IgD-negative memory B cell (primary cell): ENCODE measurements at regions not wholly inside any gene's neighbourhood (a gene's known extent, or its start where the extent isn't known, plus 50 kb on each side); places are given as distances from the start of the nearest gene placed in this dataset.
A peak's percentile ranks its signal among the peaks of the same experiment; 100 is the strongest.
"Not testable (repeated sequence)": the region's sequence is repeated elsewhere in the genome, so short reads cannot be mapped to it uniquely, and the experiment has no call there.

Experiments
- H3K27ac Mint-ChIP-seq, 3 donors: one replicate each; pipeline ENCODE4 v1.8.0; 2020 to 2022; ENCODE audit warnings: mild to moderate bottlenecking in 3 of 3, mixed read lengths in 3 of 3, moderate library complexity in 1 of 3
- H3K27me3 Mint-ChIP-seq: one replicate; pipeline ENCODE4 v1.8.0; 2021; ENCODE audit warnings: mixed read lengths
- H3K36me3 Mint-ChIP-seq: one replicate; pipeline ENCODE4 v1.8.0; 2020; ENCODE audit warnings: mild to moderate bottlenecking, mixed read lengths
- H3K4me1 Mint-ChIP-seq, 3 donors: one replicate each; pipeline ENCODE4 v1.8.0; 2020 to 2022; ENCODE audit warnings: mixed read lengths in 3 of 3, mild to moderate bottlenecking in 1 of 3
- H3K4me3 Mint-ChIP-seq, 4 donors: one replicate each; pipeline ENCODE4 v1.8.0; 2020 to 2022; ENCODE audit warnings: mild to moderate bottlenecking in 4 of 4, mixed read lengths in 4 of 4, moderate library complexity in 3 of 4
- H3K9me3 Mint-ChIP-seq, 3 donors: one replicate each; pipeline ENCODE4 v1.8.0; 2020 to 2021; ENCODE audit warnings: mixed read lengths in 3 of 3, mild to moderate bottlenecking in 1 of 3

DNA sequence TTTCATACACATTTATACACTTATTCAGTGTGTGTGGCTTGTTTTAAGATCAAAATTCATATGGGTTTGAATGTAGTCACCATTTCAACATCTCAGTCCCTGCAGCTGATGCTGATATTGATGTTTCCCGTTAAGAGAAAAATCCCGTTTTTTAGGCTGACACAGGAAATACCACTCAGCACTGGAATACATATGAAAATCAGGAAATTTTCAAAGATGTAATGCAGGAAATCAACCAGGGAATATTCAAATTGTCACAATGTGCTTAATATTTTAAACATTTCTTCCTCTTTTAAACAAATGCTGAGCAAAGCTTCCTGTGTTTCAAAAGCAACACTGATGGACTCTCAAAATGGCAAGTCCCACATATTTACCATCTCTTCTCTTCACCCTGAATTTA is 94.5 kb upstream of the MARCKS start:
- no peaks in the 10 kb centered on the region for H3K27me3 Mint-ChIP-seq
- H3K4me3 Mint-ChIP-seq, result no peak overlapping the region
- H3K27ac Mint-ChIP-seq, result no peak overlapping the region
- no peaks in the 10 kb centered on the region for H3K36me3 Mint-ChIP-seq
- peaks cover 13 to 28% (median 23%) of the 10 kb centered on the region in 3 donors for H3K4me1 Mint-ChIP-seq
- no peaks in the 10 kb centered on the region for H3K9me3 Mint-ChIP-seq

DNA sequence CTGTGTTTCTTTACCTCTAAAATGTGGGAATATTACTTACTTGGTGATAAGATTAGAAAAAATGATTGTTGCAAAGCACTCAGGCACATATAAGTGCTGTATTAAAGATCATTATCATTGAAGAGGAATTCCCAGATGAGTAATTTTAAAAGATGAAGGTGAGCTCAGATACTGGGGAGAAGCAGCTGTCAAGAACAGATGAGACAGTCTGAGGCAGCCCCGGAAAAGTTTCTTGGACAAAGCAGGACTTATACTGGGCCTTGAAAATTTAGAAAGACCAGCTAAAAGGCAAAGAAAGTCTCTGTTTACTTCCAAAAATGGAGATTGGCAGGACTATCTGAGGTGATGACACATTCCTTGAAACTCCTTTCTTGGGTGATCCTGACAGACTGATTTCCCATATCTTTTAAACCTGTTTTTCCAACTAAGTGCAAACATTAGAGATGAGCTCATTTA is 93.8 kb upstream of the MARCKS start:
- H3K9me3 Mint-ChIP-seq, result no peaks in the 10 kb centered on the region
- no peak overlapping the region for H3K27ac Mint-ChIP-seq
- peaks cover 13 to 26% (median 23%) of the 10 kb centered on the region in 3 donors for H3K4me1 Mint-ChIP-seq
- H3K27me3 Mint-ChIP-seq, result no peaks in the 10 kb centered on the region
- H3K36me3 Mint-ChIP-seq, result no peaks in the 10 kb centered on the region
- H3K4me3 Mint-ChIP-seq, result peak overlapping the region in 1 of 4 donors; percentile 39

DNA sequence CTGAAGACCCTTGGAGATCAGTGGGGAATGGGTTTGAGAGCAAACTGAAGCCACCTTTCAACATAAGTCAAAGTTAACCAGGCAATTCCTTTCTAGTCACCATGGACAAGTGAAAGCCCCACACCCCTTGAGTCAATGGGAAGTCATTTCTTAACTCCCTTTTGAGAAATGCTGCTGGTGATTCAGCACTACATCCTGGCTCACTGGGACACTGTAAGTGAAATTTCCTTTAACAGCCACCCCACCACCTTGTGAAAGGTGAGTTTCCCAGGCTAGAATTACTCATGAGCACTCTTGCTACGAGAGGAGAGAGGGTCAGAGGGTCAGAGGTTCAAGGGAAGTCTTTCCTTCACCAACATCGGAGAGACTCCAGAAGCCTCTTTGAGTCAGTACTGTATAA is 93.3 kb upstream of the MARCKS start:
- no peaks in the 10 kb centered on the region for H3K27me3 Mint-ChIP-seq
- H3K27ac Mint-ChIP-seq, result peak overlapping the region in 2 of 3 donors; percentile 5 to 31
- peaks cover 13 to 22% (median 19%) of the 10 kb centered on the region in 3 donors for H3K4me1 Mint-ChIP-seq
- no peaks in the 10 kb centered on the region for H3K9me3 Mint-ChIP-seq
- H3K4me3 Mint-ChIP-seq, result peak overlapping the region in 2 of 4 donors; percentile 6 to 39
- H3K36me3 Mint-ChIP-seq, result no peaks in the 10 kb centered on the region

DNA sequence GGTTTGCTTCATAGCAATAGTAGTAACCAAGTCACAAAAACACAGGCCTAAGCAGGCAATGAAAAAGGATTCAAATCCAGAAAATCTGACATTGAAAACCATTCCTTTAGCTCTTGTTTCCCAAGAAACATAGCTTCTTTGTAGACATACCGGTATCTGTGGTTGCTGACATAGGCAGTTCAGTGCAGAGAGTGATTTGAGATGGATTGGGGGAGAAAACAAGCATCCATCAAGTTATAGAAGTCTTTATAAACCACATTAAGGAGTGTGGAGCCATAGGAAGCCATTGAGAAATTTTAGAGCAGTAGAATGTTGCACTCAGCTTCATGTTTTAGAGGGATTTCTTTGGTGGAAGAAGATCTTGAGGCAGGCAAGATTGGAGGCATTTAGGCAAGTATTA is 91.2 kb upstream of the MARCKS start:
- no peaks in the 10 kb centered on the region for H3K27me3 Mint-ChIP-seq
- no peak overlapping the region for H3K27ac Mint-ChIP-seq
- no peaks in the 10 kb centered on the region for H3K9me3 Mint-ChIP-seq
- no peak overlapping the region for H3K4me3 Mint-ChIP-seq
- H3K36me3 Mint-ChIP-seq, result no peaks in the 10 kb centered on the region
- peaks cover 13 to 20% (median 18%) of the 10 kb centered on the region in 3 donors for H3K4me1 Mint-ChIP-seq

DNA sequence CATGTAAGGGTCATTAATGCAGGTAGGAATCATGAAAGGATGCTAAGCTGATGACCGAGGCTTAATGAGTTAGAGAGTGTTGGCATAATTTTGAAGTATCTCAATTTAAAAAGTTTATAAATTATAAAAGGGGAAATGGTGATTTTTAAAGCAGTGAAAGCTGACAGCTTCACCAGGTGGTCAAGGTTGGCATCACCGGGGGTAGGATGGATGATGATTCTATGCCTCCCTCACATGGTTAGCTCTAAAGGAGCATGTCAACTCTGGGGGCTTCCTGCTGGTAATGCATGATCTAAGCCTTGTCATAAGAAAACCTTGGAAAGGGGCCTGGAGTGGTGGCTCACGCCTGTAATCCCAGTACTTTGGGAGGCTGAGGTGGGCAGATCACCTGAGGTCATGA is 89.2 kb upstream of the MARCKS start:
- no peak overlapping the region for H3K27ac Mint-ChIP-seq
- no peak overlapping the region for H3K4me3 Mint-ChIP-seq
- no peaks in the 10 kb centered on the region for H3K36me3 Mint-ChIP-seq

DNA sequence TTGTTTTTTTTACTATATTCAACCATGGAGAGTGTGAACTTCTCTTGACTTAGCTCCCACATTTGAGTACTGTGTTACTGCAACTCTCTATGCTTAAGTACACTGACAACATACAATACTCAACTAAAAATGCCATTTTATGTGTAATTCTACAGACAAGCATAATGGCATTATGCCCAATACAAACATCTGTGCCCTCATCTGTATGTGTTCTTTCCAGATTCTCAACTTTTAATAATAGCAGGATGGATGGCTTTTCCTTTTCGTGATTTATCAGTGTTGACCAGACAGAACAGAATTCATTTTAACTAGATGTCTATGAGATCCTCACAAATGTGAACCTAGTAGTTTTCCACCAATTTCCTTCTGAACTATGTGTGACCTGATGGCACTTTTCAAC is 84.2 kb upstream of the MARCKS start:
- peaks cover 0 to 5% (median 2%) of the 10 kb centered on the region in 3 donors for H3K4me1 Mint-ChIP-seq
- no peaks in the 10 kb centered on the region for H3K27me3 Mint-ChIP-seq
- no peaks in the 10 kb centered on the region for H3K36me3 Mint-ChIP-seq
- H3K4me3 Mint-ChIP-seq, result no peak overlapping the region
- no peak overlapping the region for H3K27ac Mint-ChIP-seq
- no peaks in the 10 kb centered on the region for H3K9me3 Mint-ChIP-seq

More for the DNA sequence above, 89.2 kb upstream of the MARCKS start:
- peaks cover 4 to 11% (median 8%) of the 10 kb centered on the region in 3 donors for H3K4me1 Mint-ChIP-seq
- H3K9me3 Mint-ChIP-seq, result no peaks in the 10 kb centered on the region
- no peaks in the 10 kb centered on the region for H3K27me3 Mint-ChIP-seq

DNA sequence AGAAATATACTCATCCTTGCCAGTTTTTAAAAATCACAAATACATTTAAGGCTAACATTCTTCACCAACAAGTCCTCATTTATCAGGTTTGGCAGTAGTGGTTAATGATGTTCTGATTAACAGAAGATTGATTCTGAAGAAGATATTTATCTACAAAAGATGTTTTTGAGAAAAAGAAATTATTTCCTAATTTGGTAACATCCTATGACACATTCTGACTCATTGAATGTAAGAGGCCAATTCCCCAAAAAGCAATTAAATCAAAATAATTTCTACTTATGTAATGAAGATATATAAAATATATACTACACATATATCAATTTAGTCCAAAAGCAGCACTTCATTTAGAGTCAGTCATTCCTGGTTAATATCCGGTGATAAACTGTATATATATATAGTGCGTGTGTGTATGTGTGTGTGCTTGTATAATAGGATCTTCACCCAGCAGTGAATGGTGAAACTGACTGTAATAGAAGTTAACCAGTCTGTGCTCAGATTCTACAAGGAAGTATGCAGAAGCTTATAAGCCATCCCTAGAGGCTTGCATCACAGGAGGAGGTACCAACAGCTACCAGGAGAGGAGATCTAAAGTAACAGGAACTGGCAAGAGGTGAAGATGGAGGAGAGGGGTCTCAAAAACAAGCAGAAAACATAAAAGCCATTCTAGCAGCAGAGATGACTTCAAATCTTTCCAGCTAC is 82.9 kb upstream of the MARCKS start:
- Mint-ChIP-seq H3K4me1 (peaks cover 0 to 5% (median 2%) of the 10 kb centered on the region in 3 donors), H3K4me3 (no peak overlapping the region), H3K9me3 (no peaks in the 10 kb centered on the region), H3K27ac (no peak overlapping the region), H3K36me3 (no peaks in the 10 kb centered on the region), H3K27me3 (no peaks in the 10 kb centered on the region)

DNA sequence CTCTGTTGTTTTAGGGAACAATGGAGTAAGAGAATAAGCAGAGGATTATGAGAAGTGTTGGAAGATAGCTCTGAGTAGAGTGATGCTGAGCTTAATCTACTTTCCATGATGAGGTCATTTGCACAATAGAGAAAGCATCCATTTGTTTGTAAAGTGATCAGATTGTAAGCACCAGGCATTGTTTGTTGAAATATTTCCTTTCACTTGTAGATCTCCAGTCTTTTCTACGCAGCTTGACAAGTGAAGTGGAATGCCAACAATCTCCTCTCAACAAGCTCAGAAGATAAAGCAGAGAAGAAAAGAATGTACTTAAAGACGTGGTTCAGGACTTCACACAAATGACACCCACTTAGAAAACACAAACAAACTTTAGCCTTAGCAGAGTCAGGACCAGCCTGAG is 80.1 kb upstream of the MARCKS start:
- Mint-ChIP-seq H3K27ac (no peak overlapping the region), H3K27me3 (no peaks in the 10 kb centered on the region), H3K4me3 (no peak overlapping the region), H3K4me1 (peaks cover 5 to 12% (median 11%) of the 10 kb centered on the region in 3 donors), H3K9me3 (no peaks in the 10 kb centered on the region), H3K36me3 (no peaks in the 10 kb centered on the region)

DNA sequence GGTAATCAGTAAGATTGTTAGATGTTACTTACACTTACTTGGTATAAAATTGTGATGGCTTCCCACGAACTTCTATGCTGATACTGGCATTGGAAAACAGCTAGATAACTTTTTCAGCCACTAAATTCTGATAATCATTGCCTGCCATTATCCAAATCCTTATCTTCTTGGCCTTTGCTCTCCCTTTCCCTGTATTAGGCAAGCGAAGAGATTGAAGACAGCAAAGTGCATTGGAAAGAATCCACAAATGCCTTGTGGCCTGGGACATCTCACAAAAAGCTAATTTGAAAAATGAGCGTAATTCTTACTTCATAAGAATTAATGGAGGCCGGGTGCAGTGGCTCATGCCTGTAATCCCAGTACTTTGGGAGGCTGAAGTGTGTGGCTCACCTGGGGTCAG is 79.5 kb upstream of the MARCKS start:
- peaks cover 5 to 12% (median 11%) of the 10 kb centered on the region in 3 donors for H3K4me1 Mint-ChIP-seq
- no peaks in the 10 kb centered on the region for H3K36me3 Mint-ChIP-seq
- no peaks in the 10 kb centered on the region for H3K27me3 Mint-ChIP-seq
- H3K27ac Mint-ChIP-seq, result no peak overlapping the region
- H3K9me3 Mint-ChIP-seq, result no peaks in the 10 kb centered on the region
- no peak overlapping the region for H3K4me3 Mint-ChIP-seq

DNA sequence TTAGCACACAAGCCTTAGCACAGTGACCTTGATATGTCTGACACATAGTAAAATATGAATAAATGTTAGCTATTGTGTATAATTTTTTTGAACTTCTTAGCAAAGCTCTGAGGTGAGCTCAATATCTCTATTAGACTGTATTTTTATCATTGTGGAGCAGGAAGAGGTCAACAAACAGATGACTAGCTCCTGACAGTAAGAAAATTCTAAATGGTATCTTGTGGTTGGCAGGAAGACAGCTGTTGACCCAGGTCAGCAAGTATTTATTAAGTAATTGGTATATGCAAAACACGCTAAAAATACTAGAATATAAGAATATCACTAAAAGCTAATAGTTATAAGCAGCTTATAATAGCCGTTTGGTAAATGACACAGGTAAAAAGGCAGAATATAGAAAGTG is 77.5 kb upstream of the MARCKS start:
- H3K27ac Mint-ChIP-seq, result no peak overlapping the region
- H3K9me3 Mint-ChIP-seq, result no peaks in the 10 kb centered on the region
- peak overlapping the region in 1 of 4 donors; percentile 47 for H3K4me3 Mint-ChIP-seq
- no peaks in the 10 kb centered on the region for H3K36me3 Mint-ChIP-seq
- H3K27me3 Mint-ChIP-seq, result no peaks in the 10 kb centered on the region
- H3K4me1 Mint-ChIP-seq, result peaks cover 5 to 11% (median 7%) of the 10 kb centered on the region in 3 donors

DNA sequence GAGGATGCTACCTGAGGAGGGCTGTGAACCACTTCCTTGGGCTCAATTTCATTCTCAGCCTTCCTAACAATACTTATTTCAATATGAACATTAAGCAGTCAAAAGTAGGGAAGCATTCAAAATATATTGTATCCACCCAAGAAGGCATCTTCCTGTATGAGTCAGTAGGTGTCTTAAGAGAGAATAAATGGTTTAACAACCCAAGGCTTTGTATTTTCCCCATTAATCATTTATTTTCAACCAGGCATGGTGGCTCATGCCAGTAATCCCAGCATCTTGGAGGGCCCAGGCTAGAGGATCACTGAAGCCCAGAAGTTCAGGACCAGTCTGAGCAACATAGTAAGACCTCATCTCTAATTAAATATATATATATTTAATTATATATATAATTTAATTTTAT is 74.5 kb upstream of the MARCKS start:
- Mint-ChIP-seq H3K4me1 (peaks cover 5 to 9% (median 7%) of the 10 kb centered on the region in 3 donors), H3K9me3 (no peaks in the 10 kb centered on the region), H3K36me3 (no peaks in the 10 kb centered on the region), H3K27ac (peak overlapping the region in 1 of 3 donors; percentile 59), H3K4me3 (no peak overlapping the region), H3K27me3 (no peaks in the 10 kb centered on the region)

DNA sequence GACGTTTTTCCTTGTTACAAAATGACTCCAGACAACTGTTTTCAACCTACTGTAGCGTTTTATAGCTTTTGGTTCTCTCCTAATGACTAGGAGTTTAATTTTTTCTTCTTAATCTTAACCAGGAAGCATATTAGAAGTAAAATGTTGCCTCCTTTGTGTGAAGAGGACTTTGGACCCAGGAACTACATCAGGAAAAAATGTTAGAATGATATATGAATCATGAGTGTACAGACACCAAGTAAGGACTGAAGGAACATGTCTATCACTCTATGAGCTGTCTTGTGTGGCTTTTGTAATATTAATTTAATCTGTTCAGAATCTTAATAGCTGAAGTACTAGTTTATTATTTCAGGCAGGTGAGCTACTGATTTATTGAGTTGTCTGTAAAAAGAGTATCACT is 71.0 kb upstream of the MARCKS start:
- Mint-ChIP-seq H3K27me3 (no peaks in the 10 kb centered on the region), H3K4me1 (peaks cover 0 to 2% (median 1%) of the 10 kb centered on the region in 3 donors), H3K27ac (no peak overlapping the region), H3K36me3 (peaks cover 2% of the 10 kb centered on the region), H3K9me3 (no peaks in the 10 kb centered on the region), H3K4me3 (no peak overlapping the region)

DNA sequence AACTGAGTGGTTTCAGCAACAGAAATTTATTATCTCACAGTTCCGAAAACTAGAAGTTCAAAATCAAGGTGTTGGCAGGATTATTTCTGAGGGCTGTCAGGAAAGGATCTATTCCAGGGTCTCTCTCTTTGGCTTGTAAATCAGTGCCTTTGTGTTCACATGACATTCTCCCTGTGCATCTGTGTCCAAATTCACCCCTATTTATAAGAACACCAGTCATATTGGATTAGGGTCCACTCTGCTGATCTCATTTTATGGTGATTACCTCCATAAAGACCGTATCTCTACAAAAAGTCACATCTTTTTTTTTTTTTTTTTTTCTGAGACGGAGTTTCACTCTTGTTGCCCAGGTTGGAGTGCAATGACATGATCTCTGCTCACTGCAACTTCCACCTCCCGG is 68.6 kb upstream of the MARCKS start:
- Mint-ChIP-seq H3K9me3 (no peaks in the 10 kb centered on the region), H3K27me3 (no peaks in the 10 kb centered on the region)

DNA sequence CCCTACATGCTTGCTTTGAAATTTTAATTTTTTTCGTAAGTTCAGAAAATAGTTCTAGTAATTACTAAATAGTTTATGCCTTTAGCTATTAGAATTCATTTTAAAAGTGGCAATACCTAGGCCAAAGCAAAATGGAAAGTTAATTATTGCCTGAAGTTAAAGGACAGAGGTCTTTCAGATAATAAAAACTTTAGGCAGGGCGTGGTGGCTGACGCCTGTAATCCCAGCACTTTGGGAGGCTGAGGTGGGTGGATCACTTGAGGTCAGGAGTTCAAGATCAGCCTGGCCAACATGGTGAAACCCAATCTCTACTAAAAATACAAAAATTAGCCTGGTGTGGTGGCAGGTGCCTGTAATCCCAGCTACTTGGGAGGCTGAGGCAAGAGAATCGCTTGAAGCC is 65.9 kb upstream of the MARCKS start:
- not testable (repeated sequence) for H3K36me3 Mint-ChIP-seq, H3K4me1 Mint-ChIP-seq

More for the DNA sequence above, 68.6 kb upstream of the MARCKS start:
- peaks cover 2% of the 10 kb centered on the region for H3K36me3 Mint-ChIP-seq
- no peak overlapping the region for H3K27ac Mint-ChIP-seq
- H3K4me1 Mint-ChIP-seq, result peaks cover 0 to 2% (median 0%) of the 10 kb centered on the region in 3 donors
- no peak overlapping the region for H3K4me3 Mint-ChIP-seq

DNA sequence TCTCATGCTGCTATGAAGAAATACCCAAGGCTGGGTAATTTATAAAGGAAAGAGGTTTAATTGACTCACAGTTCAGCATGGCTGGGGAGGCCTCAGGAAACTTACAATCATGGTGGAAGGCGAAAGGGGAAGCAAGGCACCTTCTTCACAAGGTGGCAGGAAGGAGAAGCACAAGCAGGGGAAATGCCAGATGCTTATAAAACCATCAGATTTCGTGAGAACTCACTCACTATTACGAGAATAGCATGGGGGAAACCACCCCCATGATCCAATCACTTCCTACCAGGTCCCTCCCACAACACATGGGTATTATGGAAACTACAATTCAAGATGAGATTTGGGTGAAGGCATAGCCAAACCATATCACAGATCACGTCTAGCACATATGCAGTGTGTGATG is 61.8 kb upstream of the MARCKS start:
- not testable (repeated sequence) for H3K27me3 Mint-ChIP-seq, H3K4me3 Mint-ChIP-seq, H3K27ac Mint-ChIP-seq, H3K36me3 Mint-ChIP-seq, H3K4me1 Mint-ChIP-seq, H3K9me3 Mint-ChIP-seq

More for the DNA sequence above, 65.9 kb upstream of the MARCKS start:
- H3K9me3 Mint-ChIP-seq, H3K27me3 Mint-ChIP-seq, H3K4me3 Mint-ChIP-seq, H3K27ac Mint-ChIP-seq: not testable (repeated sequence)

DNA sequence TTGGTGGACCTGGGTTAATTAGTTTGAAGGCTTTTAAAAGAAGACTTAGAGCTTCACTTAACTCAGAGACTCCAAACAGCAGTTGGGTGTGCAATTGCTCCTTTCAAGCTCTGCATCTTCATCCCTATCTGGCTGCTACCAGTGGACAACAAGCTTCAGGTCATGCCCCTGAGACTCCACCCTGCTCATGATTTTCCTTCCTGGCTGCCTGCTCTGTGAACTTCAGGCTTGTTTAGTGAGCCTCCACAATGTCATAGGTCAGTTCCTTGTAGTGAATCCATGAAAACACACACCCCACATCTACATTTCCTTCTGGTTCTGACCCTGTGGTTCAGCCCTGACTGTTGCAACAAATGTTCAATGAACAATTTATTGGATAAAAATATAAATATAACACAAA is 61.1 kb upstream of the MARCKS start:
- Mint-ChIP-seq H3K9me3 (peaks cover 2 to 8% (median 6%) of the 10 kb centered on the region in 3 donors), H3K27me3 (no peaks in the 10 kb centered on the region), H3K36me3 (peaks cover 3% of the 10 kb centered on the region), H3K27ac (no peak overlapping the region), H3K4me1 (peaks cover 0 to 7% (median 3%) of the 10 kb centered on the region in 3 donors), H3K4me3 (peak overlapping the region in 1 of 4 donors; percentile 9)
